HG02571 (cell line): ENCODE measurements at regions not wholly inside any gene's neighbourhood (a gene's known extent, or its start where the extent isn't known, plus 50 kb on each side); places are given as distances from the start of the nearest gene placed in this dataset.

Experiments used
- ATAC-seq: cut with Tn5 transposase; IDR thresholded peaks from one replicate; pipeline ENCODE4 v1.9.1; 2021; ENCODE audit warnings: mild to moderate bottlenecking, moderate library complexity; ENCODE audit not compliant: unreplicated experiment

DNA sequence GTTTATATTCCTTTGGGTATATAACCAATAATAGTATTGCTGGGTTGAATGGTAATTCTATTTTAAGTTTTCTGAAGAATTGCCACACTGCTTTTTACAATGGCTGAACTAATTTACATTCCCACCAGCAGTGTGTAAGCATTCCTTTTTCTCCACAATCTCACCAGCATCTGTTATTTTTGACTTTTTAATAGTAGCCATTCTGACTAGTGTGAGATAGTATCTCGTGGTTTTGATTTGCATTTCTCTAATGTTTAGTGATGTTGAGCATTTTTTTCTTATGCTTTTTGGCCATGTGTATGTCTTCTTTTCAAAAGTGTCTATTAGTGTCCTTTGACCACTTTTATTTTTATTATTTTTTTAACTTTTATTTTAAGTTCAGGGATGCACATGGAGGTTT is 275.3 kb downstream of the METTL15 start:
- no peak for ATAC-seq
